ENCODE measurements at regions not wholly inside any gene's neighbourhood (a gene's known extent, or its start where the extent isn't known, plus 50 kb on each side); places are given as distances from the start of the nearest gene placed in this dataset.

GRCh38 chr21:21605521-21605920 is 607.3 kb downstream of the NCAM2 start:
- no peak for DNase-seq (ENCODE audit: low read depth)

GRCh38 chr21:21606041-21606440 is 607.8 kb downstream of the NCAM2 start:
- no peak for DNase-seq (ENCODE audit: low read depth)

- no peak for DNase-seq (ENCODE audit: low read depth)
Measured at GRCh38 chr21:21612466-21612865, 614.3 kb downstream of the NCAM2 start.

- DNase-seq (ENCODE audit: low read depth) = no peak
Measured at GRCh38 chr21:21614966-21615365, 616.8 kb downstream of the NCAM2 start.

- DNase-seq (ENCODE audit: low read depth) = no peak
Measured at GRCh38 chr21:21622460-21623234, 624.4 kb downstream of the NCAM2 start.

GRCh38 chr21:21624674-21625073 is 626.5 kb downstream of the NCAM2 start:
- DNase-seq (ENCODE audit: low read depth) = no peak

- DNase-seq (ENCODE audit: low read depth) = no peak
Measured at GRCh38 chr21:21631961-21632360, 633.8 kb downstream of the NCAM2 start.

GRCh38 chr21:21632926-21633325 is 634.7 kb downstream of the NCAM2 start:
- DNase-seq (ENCODE audit: low read depth) = no peak

GRCh38 chr21:21661741-21662140 is 663.5 kb downstream of the NCAM2 start:
- DNase-seq (ENCODE audit: low read depth) = no peak

GRCh38 chr21:21662776-21663175 is 664.6 kb downstream of the NCAM2 start:
- DNase-seq (ENCODE audit: low read depth) = no peak

- DNase-seq (ENCODE audit: low read depth) = no peak
Measured at GRCh38 chr21:21664871-21665270, 666.7 kb downstream of the NCAM2 start.

GRCh38 chr21:21666689-21667088 is 668.5 kb downstream of the NCAM2 start:
- DNase-seq (ENCODE audit: low read depth) = no peak

GRCh38 chr21:21668198-21668597 is 670.0 kb downstream of the NCAM2 start:
- DNase-seq (ENCODE audit: low read depth) = no peak

- DNase-seq (ENCODE audit: low read depth) = no peak
Measured at GRCh38 chr21:21673959-21674358, 675.8 kb downstream of the NCAM2 start.

GRCh38 chr21:21675601-21676000 is 677.4 kb downstream of the NCAM2 start:
- no peak for DNase-seq (ENCODE audit: low read depth)

- no peak for DNase-seq (ENCODE audit: low read depth)
Measured at GRCh38 chr21:21682172-21682571, 684.0 kb downstream of the NCAM2 start.

GRCh38 chr21:21688889-21689288 is 690.7 kb downstream of the NCAM2 start:
- no peak for DNase-seq (ENCODE audit: low read depth)

GRCh38 chr21:21690068-21690665 is 692.0 kb downstream of the NCAM2 start:
- no peak for DNase-seq (ENCODE audit: low read depth)

GRCh38 chr21:21712748-21713520 is 714.7 kb downstream of the NCAM2 start:
- DNase-seq (ENCODE audit: low read depth) = no peak

- no peak for DNase-seq (ENCODE audit: low read depth)
Measured at GRCh38 chr21:21713651-21714180, 715.5 kb downstream of the NCAM2 start.

- DNase-seq (ENCODE audit: low read depth) = no peak
Measured at GRCh38 chr21:21714426-21714825, 716.2 kb downstream of the NCAM2 start.

- DNase-seq (ENCODE audit: low read depth) = no peak
Measured at GRCh38 chr21:21715266-21715969, 717.2 kb downstream of the NCAM2 start.
